ENCODE measurements at regions not wholly inside any gene's neighbourhood (a gene's known extent, or its start where the extent isn't known, plus 50 kb on each side); places are given as distances from the start of the nearest gene placed in this dataset.

- Histone ChIP-seq H3K27me3 (ENCODE audit: insufficient read depth, low read length) (no peaks in the 10 kb centered on the region), H3K79me1 (ENCODE audit: insufficient read depth, low read depth, low read length, poor library complexity, severe bottlenecking) (no peaks in the 10 kb centered on the region), H2AK5ac (ENCODE audit: insufficient read length, low read length) (no peak overlapping the region), H4K91ac (ENCODE audit: insufficient read length, low read depth, low read length) (no peak overlapping the region), H3K23me2 (ENCODE audit: insufficient read length, low read depth, low read length, poor library complexity, severe bottlenecking) (no peaks in the 10 kb centered on the region), H3K56ac (ENCODE audit: insufficient read length, low read depth, low read length) (no peak overlapping the region), H3K9me3 (ENCODE audit: control insufficient read depth, low read depth, low read length) (no peaks in the 10 kb centered on the region), H2BK120ac (ENCODE audit: low read depth, low read length, poor library complexity, severe bottlenecking) (no peak overlapping the region), H3K4me1 (ENCODE audit: insufficient read depth, low read length) (no peaks in the 10 kb centered on the region; the same call in 1 of the 2 replicates), H3K79me2 (ENCODE audit: insufficient read depth, low read length) (no peaks in the 10 kb centered on the region), H2AFZ (ENCODE audit: low read length) (no peak overlapping the region), H2BK12ac (ENCODE audit: insufficient read length, low read depth, low read length) (no peak overlapping the region), H3K18ac (ENCODE audit: insufficient read length, low read depth, low read length) (no peak overlapping the region), H3T11ph (ENCODE audit: low read length) (no peak overlapping the region), H3K14ac (ENCODE audit: insufficient read depth, low read length) (no peak overlapping the region), H4K20me1 (ENCODE audit: control insufficient read depth, insufficient read depth, insufficient read length) (no peaks in the 10 kb centered on the region), H3K27ac (ENCODE audit: insufficient read length, low read depth, low read length) (no peak overlapping the region), H3K4ac (ENCODE audit: low read depth, low read length) (no peak overlapping the region), H4K5ac (ENCODE audit: insufficient read length, low read depth, low read length) (no peak overlapping the region), H3K23ac (ENCODE audit: insufficient read length, low read depth, low read length) (no peak overlapping the region), H2BK20ac (ENCODE audit: low read depth, low read length, poor library complexity, severe bottlenecking) (no peak overlapping the region), H3K4me2 (ENCODE audit: insufficient read depth, insufficient read length, low read length) (no peak overlapping the region), H3K9ac (ENCODE audit: extremely low read depth, insufficient read length, low read length) (no peak overlapping the region), H4K8ac (replicated peaks; ENCODE audit: insufficient read length, low read depth, low read length) (no peak overlapping the region), H2BK15ac (ENCODE audit: low read depth, low read length) (no peak overlapping the region), H2BK5ac (ENCODE audit: insufficient read length, low read length) (no peak overlapping the region)
- no peak overlapping the region for H3K27ac Mint-ChIP-seq
- DNase-seq = no peak
- no peaks in the 10 kb centered on the region for H3K9me3 Mint-ChIP-seq
- TF ChIP-seq CTCF (conservative IDR thresholded peaks at IDR 0.05) = no peak
- H3K36me3 Mint-ChIP-seq (ENCODE audit: insufficient read depth in 1 of 3, low read depth in 3 of 3) = no peaks in the 10 kb centered on the region
- no peak overlapping the region for H3K4me3 Mint-ChIP-seq
- WGBS (ENCODE audit: extremely low coverage, insufficient read length, low lambda C conversion rate) = no CpG with 5 or more reads among the region's 4 CpGs
- 0 out of 4 replicates have a peak, but pooled peaks cover 0 to 2% of the 10 kb centered on the region in 2 experiments for H3K4me1 Mint-ChIP-seq
- H3K27me3 Mint-ChIP-seq (ENCODE audit: low read depth) = no peaks in the 10 kb centered on the region
Observed at GRCh38 chr3:31416980-31417379, 115.7 kb upstream of the STT3B start.
